ENCODE measurements at regions not wholly inside any gene's neighbourhood (a gene's known extent, or its start where the extent isn't known, plus 50 kb on each side); places are given as distances from the start of the nearest gene placed in this dataset.

- no peak for TF ChIP-seq CTCF (IDR thresholded peaks at IDR 0.05; ENCODE audit: borderline replicate concordance)
- Histone ChIP-seq H3K4me1 (peaks cover 19% of the 10 kb centered on the region), H3K9me3 (replicated peaks) (no peaks in the 10 kb centered on the region), H3K4me3 (no peak overlapping the region), H3K36me3 (no peaks in the 10 kb centered on the region), H3K27ac (replicated peaks) (no peak overlapping the region), H3K27me3 (ENCODE audit: low read depth) (no peaks in the 10 kb centered on the region)
- intact Hi-C loops (cut with micrococcal nuclease) = no loop called here
- DNase-seq = no peak
Measured at GRCh38 chr1:185537596-185537995, 196.6 kb upstream of the HMCN1 start.

GRCh38 chr1:185536165-185536920 is 197.8 kb upstream of the HMCN1 start:
- DNase-seq = no peak
- intact Hi-C loops (cut with micrococcal nuclease) = no loop called here
- Histone ChIP-seq H3K27ac (replicated peaks) (no peak overlapping the region), H3K4me3 (no peak overlapping the region), H3K4me1 (peaks cover 19% of the 10 kb centered on the region), H3K36me3 (no peaks in the 10 kb centered on the region), H3K9me3 (replicated peaks) (no peaks in the 10 kb centered on the region), H3K27me3 (ENCODE audit: low read depth) (no peaks in the 10 kb centered on the region)
- no peak for TF ChIP-seq CTCF (IDR thresholded peaks at IDR 0.05; ENCODE audit: borderline replicate concordance)

GRCh38 chr1:185535621-185536020 is 198.6 kb upstream of the HMCN1 start:
- Histone ChIP-seq H3K27me3 (ENCODE audit: low read depth) (no peaks in the 10 kb centered on the region), H3K4me3 (no peak overlapping the region), H3K36me3 (no peaks in the 10 kb centered on the region), H3K9me3 (replicated peaks) (no peaks in the 10 kb centered on the region), H3K4me1 (peaks cover 19% of the 10 kb centered on the region), H3K27ac (replicated peaks) (no peak overlapping the region)
- DNase-seq = no peak
- no peak for TF ChIP-seq CTCF (IDR thresholded peaks at IDR 0.05; ENCODE audit: borderline replicate concordance)
- intact Hi-C loops (cut with micrococcal nuclease) = no loop called here

- H3K27me3 ChIP-seq (ENCODE audit: low read depth) = no peaks in the 10 kb centered on the region
- H3K4me3 ChIP-seq = no peak overlapping the region
- peak overlapping the region; percentile 20 for H3K27ac ChIP-seq (replicated peaks)
- intact Hi-C loops (cut with micrococcal nuclease) = no loop called here
- H3K4me1 ChIP-seq = peaks cover 19% of the 10 kb centered on the region
- no peak for TF ChIP-seq CTCF (IDR thresholded peaks at IDR 0.05; ENCODE audit: borderline replicate concordance)
- DNase-seq = no peak
- H3K9me3 ChIP-seq (replicated peaks) = no peaks in the 10 kb centered on the region
- no peaks in the 10 kb centered on the region for H3K36me3 ChIP-seq
Measured at GRCh38 chr1:185534801-185535200, 199.4 kb upstream of the HMCN1 start.

- intact Hi-C loops (cut with micrococcal nuclease) = no loop called here
Measured at GRCh38 chr1:185533596-185533995, 200.6 kb upstream of the HMCN1 start.

More at GRCh38 chr1:185533596-185533995, 200.6 kb upstream of the HMCN1 start:
- Histone ChIP-seq H3K4me1 (peaks cover 19% of the 10 kb centered on the region), H3K27me3 (ENCODE audit: low read depth) (no peaks in the 10 kb centered on the region), H3K9me3 (replicated peaks) (no peaks in the 10 kb centered on the region), H3K4me3 (no peak overlapping the region), H3K36me3 (no peaks in the 10 kb centered on the region), H3K27ac (replicated peaks) (no peak overlapping the region)
- TF ChIP-seq CTCF (IDR thresholded peaks at IDR 0.05; ENCODE audit: borderline replicate concordance) = no peak
- DNase-seq = no peak
